DMS153 (cell line): ENCODE measurements at regions not wholly inside any gene's neighbourhood (a gene's known extent, or its start where the extent isn't known, plus 50 kb on each side); places are given as distances from the start of the nearest gene placed in this dataset.

Source experiments
- DNase-seq: peaks from one replicate; lab custom pipeline; 2025; lab: John Stamatoyannopoulos, UW

GRCh38 chr2:6782517-6783237 is 83.0 kb downstream of the CMPK2 start:
- DNase-seq, result no peak

GRCh38 chr2:6783238-6783614 is 82.5 kb downstream of the CMPK2 start:
- no peak for DNase-seq

- no peak for DNase-seq
These were observed 81.4 kb downstream of the CMPK2 start for GRCh38 chr2:6784291-6784690.

- no peak for DNase-seq
These were observed 80.2 kb downstream of the CMPK2 start for GRCh38 chr2:6785493-6785892.

GRCh38 chr2:6787376-6787775 is 78.3 kb downstream of the CMPK2 start:
- DNase-seq, result no peak

GRCh38 chr2:6788614-6789013 is 77.1 kb downstream of the CMPK2 start:
- DNase-seq, result no peak

- DNase-seq, result no peak
These were observed 76.1 kb downstream of the CMPK2 start for GRCh38 chr2:6789559-6790138.

GRCh38 chr2:6791682-6792081 is 74.0 kb downstream of the CMPK2 start:
- DNase-seq, result no peak

GRCh38 chr2:6792883-6793282 is 72.8 kb downstream of the CMPK2 start:
- no peak for DNase-seq

- DNase-seq, result no peak
These were observed 72.3 kb downstream of the CMPK2 start for GRCh38 chr2:6793371-6793770.

- DNase-seq, result no peak
These were observed 71.8 kb downstream of the CMPK2 start for GRCh38 chr2:6793913-6794312.

GRCh38 chr2:6794448-6794847 is 71.3 kb downstream of the CMPK2 start:
- DNase-seq, result no peak
